GM18508 (cell line): ENCODE measurements at regions not wholly inside any gene's neighbourhood (a gene's known extent, or its start where the extent isn't known, plus 50 kb on each side); places are given as distances from the start of the nearest gene placed in this dataset.
"Not testable (repeated sequence)": the region's sequence is repeated elsewhere in the genome, so short reads cannot be mapped to it uniquely, and the experiment has no call there.

Experiments used
- ATAC-seq: cut with Tn5 transposase; IDR thresholded peaks from one replicate; pipeline ENCODE4 v1.9.1; 2021; ENCODE audit warnings: moderate number of reproducible peaks; ENCODE audit not compliant: insufficient read depth, unreplicated experiment

DNA sequence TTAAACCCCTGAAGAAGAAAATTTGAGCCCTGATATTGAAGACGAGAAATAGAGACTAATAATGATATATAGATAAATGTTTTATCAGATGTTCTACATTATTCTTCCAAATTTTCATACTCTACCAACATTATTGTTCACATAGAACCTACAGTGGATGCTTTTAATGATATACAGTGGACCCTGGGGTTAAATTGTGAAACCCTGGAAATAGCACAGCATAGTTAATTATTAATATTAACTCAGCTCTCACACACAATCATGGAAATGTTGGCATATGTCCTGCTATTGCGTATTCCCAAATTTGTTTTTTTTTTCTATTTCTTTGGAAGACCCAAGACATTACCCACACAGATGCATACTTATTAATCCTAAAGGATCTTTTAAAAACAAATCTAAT, 579.9 kb downstream of the CCDC85A start:
- no peak for ATAC-seq

DNA sequence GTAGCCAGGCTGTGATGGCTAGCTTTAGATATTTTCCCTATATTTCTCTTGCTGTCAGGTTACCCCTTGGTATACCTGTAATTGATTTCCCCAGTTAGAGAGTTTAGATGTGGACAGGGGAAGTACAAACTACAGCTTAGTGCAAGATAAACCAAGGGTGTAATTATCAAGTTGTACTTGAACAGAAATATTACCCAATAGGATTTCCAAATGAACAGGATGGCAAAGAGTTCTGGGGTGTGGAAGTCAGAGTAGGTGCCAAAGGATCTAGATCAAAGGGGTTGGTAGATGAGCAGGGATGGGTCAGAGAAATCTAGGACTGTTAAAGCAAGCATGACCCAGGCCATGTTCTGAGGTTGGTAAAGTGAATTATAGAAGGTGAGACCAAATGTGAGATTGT, 585.2 kb downstream of the CCDC85A start:
- ATAC-seq = no peak

DNA sequence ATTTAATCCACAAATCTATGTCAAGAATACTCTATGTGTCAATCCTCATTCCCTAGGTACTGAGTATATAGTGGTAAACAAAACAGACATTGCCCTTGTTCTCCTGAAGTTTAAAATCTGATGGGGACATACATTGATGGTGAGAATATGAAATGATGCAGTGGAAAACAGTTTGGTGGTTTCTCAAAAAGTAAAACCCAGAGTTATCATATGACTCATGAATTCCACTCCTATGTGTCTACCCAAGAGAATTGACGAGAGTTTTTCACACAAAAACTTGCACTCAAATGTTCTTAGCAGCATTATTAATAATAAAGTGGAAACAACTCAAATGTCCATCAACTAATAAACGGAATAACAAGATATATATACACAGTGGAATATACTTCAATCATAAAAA, 586.7 kb downstream of the CCDC85A start:
- ATAC-seq = no peak

DNA sequence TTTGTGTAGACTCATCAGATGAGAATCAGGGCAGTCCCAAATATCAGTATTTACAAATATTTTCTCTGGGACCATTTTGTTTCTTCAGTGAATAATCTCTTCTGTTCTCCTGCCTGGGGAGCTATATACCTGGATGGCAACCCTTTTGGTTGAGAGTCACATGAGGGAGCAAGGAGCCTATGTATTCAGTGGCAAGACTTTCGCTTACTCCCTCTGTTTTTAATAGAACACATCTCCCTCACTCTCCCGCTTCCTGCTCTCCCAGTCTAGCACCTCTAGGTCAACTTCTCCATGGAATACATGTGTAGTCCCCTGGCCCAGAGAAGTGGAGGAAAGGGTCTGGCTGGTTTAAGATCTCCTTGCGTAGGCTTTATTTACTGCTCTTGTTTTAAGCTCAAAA, 600.3 kb downstream of the CCDC85A start:
- ATAC-seq = no peak

DNA sequence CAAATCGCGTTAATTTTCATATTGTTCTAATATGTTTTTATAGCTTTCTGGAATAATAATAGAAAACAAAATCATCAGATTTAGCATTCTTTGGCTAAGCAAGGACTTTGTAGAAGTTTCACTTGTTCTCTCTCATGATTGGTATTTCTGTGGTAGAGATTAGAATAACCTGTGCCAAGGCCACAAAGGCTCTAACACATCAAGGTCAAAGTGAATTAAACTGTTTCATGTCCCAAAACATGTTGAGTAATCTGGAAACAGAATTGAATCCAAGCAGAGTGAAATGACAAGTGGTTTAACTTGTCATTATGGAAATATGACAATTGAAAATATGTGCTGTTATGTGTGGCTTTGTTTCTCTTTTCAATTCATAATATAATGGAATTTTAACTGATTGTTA, 617.4 kb downstream of the CCDC85A start:
- no peak for ATAC-seq

DNA sequence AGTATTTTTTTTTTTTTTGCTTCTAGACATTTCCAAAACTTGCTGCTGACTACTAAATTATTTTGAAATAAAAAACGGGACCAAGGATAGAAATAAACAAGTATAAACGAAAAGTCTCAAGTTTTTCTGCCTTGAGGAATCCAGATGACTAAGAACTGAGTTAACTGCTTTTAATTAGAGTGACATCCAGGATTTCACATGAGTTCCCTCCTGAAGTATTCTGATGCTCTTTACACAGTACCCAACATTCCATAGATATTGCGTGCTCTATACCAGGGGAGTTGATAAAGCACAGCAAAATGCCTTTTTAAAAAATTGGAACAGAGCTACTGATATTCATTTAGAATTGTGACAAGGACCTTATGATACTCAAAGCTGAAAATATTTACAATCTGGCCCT, 618.0 kb downstream of the CCDC85A start:
- no peak for ATAC-seq

DNA sequence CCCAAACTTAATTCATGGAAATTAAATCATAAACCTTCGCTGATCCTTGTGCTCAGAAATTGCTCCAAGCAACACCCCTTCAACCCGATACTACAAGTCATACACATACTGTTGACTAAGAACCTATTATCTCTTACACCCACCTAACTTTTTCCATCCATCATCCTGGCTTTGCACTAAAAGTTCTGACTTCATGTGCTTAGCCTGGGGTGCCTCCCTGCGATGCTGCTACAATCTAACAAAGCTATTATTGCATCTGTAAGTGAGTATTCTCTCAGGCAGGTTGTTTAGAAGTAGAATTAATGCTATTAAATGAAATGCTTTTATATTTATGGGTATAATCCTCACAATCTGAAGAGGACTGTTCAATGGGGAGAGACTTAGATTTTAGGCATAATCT, 619.8 kb downstream of the CCDC85A start:
- ATAC-seq = no peak

DNA sequence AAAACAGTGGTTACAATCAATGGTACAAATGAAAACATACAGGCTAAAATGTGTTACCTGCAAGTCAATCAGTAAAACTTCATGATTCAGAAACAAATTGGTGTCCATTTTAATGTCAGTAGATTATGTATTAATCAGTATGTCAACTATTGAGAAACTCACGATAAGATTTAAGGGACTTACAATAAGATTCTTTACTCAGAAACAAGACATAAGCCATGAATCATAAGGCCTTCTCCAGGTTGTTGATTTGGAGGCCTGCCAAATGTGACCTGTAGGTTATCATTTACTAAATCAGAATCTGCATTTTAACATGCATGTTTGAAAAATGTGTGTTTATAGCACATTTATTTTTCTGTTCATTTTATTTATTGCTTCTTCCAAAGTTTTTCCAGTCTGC, 623.1 kb downstream of the CCDC85A start:
- ATAC-seq = no peak

DNA sequence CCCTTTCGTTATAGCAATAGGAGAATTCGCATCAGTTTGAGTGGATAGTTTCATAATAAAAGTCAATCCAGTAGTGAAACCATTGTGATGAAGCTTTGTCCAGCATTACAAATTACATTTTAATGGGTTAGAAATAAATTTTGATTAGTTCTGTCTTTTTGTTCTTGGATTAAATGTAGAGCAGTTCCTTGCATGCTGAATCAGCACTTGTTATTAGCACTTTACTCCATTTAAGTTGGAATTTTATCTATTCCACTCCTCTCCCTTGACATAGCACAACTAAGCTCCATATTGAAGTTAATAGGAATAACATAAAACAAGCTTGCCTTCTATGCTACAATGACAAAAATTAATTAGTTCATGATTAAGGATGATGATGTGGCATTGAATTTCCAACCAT, 624.1 kb downstream of the CCDC85A start:
- no peak for ATAC-seq

DNA sequence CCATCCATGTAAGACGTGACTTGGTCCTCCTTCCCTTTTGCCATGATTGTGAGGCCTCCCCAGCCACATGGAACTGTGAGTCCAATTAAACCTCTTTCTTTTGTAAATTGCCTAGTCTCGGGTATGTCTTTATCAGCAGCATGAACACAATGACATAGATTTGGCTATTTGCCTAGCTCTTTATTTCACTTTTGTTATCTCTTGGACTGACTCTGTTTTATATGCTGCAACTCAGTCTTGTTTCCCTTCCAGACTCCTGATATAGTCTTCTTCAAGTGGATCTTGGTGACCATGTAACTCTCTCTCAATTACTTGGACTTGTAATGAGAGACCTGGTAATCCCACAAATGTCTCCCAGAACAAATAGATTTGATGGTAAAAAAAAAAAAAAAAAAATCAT, 627.6 kb downstream of the CCDC85A start:
- no peak for ATAC-seq

DNA sequence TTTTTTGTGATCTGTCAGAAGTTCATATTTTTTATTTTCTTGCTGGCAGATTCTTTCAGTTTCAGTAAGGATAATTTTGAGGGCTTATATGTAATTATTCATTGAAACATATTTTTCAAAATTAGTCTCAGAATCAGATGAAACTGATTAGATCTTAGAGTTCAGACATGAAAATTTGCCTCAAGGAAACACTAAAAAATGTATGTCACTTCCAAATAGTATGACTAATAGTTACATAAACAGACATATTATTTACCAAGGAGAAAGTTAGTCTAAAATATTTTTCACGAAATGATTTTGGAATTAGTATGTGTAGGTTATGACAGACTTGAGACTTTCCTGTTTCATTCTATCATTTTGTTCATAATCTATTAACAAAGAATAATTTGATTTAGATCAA, 628.6 kb downstream of the CCDC85A start:
- ATAC-seq = no peak

DNA sequence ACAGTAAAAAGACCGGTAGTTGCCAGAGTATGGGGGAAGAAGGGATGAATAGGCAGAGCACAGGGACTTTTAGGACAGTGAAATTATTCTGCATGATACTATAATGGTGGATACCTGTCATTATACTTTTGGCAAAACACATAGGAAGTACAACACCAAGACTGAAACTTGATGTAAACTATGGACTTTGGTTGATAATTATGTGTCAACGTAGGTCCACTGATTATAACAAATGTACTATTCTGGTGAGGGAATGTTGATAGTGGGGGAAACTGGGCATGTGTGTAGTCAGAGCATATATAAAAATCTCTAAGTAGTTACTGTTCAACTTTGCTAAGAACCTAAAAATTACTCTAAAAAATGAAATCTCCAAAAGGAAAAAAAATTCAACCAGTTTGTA, 629.7 kb downstream of the CCDC85A start:
- no peak for ATAC-seq

DNA sequence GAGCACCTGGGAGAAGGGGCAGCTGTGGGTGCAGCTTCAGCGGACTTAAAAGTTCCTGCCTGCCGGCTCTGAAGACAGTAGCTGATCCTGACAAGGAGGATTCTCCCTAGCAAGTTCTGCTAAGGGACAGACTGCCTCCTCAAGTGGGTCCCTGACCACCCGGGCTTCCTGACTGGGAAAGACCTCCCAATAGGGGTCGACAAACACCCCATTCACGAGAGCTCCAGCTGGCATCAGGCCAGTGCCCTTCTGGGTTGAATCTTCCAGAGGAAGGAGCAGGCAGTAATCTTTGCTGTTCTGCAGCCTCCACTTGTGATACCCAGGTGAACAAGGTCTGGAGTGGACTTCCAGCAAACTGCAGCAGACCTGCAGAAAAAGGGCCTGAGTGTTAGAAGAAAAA, 632.9 kb downstream of the CCDC85A start:
- no peak for ATAC-seq

DNA sequence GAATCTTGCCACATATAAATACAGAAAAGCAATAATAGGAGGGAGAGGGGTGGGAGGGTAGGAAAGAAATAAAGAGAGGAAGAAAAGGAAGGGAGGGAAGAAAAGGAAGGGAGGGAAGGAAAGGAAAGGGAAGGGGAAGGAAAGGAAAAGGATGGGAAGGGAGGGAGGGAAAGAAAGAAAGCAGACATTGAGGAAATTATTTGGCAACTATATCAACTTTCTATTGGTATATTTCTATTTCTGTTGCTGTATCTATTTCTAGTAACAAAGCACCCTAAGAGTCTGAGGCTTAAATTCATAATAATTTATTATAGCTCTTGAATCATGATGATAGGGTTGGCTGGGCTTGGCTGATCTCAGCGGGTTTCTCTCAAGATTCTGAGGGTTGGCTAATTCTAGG, 648.0 kb downstream of the CCDC85A start:
- ATAC-seq = no peak

DNA sequence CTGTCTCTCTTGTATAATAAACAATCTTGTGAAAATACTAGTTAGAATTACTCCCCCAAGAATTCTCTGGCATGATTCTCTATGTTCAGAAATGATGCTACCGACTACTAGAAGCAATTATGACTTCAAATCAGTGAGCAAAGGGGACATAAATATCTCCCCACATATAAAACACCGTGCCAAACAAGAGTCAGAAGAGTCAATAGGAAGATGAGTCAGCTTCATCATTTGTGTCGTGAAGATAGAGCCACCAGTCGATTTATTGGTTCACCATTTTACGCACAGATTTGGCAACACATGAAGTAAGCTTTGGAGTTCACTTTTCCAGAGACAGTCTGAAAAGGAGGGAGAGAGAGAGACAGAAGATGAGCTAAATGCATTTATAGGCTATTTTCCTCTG, 650.9 kb downstream of the CCDC85A start:
- ATAC-seq = no peak

DNA sequence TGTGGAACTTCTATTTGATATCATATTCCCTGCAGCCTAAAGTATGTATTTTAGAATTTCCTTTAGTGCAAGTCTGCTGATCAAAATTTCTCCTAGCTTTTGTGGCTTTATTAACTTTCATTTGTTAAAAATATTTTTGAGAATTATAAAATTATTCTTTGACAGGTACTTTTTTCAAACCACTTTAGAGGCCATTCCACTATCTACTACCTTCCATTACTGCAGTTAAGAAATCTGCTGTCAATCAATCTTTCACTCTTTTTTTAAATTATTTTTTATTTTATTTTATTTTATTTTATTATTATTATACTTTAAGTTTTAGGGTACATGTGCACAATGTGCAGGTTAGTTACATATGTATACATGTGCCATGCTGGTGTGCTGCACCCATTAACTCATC, 656.2 kb downstream of the CCDC85A start:
- ATAC-seq = not testable (repeated sequence)

DNA sequence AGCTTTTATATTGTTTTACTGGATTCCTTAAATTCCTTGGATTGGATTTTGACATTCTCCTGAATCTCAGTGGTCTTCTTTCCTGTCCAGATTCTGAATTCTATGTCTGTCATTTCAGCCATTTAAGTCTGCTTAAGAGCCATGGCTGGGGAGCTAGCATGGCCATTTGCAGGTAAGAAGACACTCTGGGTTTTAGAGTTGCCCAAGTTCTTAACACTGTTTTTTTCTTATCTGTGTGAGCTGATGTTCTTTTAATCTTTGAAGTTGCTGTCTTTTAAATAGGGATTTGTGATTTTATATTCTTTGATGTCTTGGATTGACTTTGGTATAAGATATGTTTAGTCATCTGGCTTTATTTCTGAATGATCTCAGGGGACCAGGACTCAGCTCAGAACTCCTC, 677.2 kb downstream of the CCDC85A start:
- no peak for ATAC-seq

DNA sequence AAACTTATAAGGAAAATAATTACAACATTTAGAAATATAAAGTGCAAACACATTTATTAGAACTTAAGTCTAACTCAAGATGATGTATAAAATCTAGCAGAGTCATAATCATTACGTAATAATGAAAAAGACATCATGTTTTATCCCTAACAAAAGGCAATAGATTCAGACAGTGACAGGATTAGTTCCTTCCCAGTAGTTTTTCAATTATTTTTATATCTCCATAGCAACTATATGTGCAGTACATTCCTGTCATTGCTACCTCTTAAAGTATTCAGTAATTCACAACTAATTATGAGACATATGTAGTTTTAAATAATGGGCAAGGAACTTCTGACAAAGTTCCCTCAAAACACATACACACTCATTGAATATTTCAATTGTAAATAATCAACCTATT, 687.9 kb downstream of the CCDC85A start:
- ATAC-seq = no peak

DNA sequence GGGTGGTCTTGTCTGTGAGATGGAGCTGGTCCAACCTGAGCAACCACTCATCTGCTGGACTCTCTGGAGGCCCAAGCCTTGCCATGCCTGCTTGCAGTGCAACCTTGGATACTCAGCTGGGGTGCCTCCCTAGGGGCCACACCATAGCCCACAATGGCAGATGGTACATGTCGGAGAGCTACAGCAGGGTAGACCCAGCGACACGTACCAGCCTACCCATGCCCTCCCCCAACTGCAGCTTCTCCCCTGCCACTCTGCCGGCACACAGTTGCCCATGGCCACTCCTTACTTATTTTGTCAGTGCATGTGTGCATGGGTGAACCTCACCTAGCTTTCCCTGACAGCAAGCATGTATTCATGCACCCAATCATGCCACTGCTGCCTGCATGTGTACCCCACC, 690.9 kb downstream of the CCDC85A start:
- no peak for ATAC-seq

DNA sequence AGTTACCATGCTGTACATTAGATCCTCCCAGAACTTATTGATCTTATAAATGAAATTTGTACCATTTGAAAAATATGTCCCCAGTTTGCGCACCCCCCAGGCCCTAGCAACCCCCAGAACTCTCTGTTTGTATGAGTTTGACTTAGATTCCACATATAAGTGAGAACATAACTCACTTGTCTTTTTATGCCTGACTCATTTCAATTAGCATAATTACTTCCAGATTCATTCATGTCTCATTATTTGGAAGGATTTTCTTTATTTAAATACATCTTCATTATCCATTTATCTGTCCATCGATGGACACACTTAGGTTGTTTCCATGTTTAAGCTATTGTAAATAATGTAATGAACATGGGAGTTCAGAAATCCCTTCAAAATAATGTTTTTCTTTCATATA, 705.9 kb downstream of the CCDC85A start:
- no peak for ATAC-seq

DNA sequence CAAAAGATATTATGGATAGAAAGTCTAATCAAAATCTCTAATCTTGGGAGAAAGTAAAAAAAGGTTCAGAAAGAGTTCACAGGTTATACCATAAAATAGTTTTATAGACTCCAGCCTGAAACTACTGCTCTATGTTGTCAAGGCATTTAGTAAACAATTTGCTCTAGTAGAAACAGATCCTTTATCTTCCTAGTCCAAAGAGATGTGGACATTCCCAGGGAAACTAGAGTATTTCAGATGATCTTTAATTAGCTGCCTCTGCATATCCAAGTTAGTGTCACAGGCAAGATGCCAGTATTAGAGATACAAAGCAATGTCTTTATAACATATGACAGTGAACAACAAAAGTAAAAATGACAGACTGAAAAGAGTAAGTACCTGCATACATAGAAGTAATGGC, 708.6 kb downstream of the CCDC85A start:
- no peak for ATAC-seq

DNA sequence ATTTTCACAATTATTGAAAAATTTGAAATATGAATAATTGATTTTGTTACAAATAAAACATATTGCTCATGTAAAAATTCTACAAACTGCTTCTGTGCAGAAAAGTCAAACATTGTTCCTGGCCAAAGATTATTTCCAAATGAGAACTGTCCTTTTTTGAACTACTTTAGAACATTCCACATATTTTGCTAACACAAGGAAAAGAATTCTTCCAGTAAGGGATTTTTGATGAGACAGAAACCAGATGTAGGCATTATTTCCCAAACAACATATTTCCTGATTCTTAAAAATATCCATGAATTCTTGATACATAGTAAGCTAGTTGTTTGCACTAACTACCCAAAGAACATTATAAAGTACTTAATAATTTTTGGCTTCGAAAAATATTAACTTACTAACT, 715.2 kb downstream of the CCDC85A start:
- no peak for ATAC-seq

DNA sequence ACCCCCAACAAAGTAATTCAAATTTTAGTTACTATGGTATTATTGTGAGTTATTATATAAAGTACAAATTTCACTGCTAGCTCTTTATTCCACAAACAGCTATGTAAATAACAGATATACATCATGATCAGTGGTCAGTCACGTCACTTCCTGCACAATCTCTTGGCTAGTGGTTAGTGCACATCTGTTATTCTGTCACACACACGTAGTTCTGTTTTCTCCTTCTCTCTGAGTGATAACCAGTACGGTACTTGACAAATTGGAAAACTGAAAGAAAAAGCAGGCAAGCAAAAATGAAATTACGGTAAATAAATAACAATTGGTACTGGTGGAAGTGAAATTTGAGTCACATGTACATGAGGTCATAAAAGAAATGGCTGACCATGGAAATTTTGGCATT, 728.7 kb downstream of the CCDC85A start:
- no peak for ATAC-seq
